Mammary epithelial cell (primary cell): ENCODE measurements at regions not wholly inside any gene's neighbourhood (a gene's known extent, or its start where the extent isn't known, plus 50 kb on each side); places are given as distances from the start of the nearest gene placed in this dataset.

ENCODE experiments used
- EZH2 ChIP-seq: IDR thresholded peaks from 2 replicates; pipeline ENCODE4 v1.6.1; 2012; ENCODE audit warnings: low read length, inconsistent platforms, borderline replicate concordance
- TF ChIP-seq, protein P1 (sequence below), 2 donors: IDR thresholded peaks in 1 of 2; conservative IDR thresholded peaks in 1 of 2; 2 replicates each; pipeline ENCODE4 v1.5.1; 2011 to 2012; ENCODE audit warnings: inconsistent platforms in 2 of 2, low read length in 2 of 2, mild to moderate bottlenecking in 2 of 2, control low read depth in 1 of 2, low read depth in 1 of 2; ENCODE audit not compliant: insufficient read depth in 1 of 2; ENCODE audit errors: extremely low read depth in 1 of 2

DNA sequence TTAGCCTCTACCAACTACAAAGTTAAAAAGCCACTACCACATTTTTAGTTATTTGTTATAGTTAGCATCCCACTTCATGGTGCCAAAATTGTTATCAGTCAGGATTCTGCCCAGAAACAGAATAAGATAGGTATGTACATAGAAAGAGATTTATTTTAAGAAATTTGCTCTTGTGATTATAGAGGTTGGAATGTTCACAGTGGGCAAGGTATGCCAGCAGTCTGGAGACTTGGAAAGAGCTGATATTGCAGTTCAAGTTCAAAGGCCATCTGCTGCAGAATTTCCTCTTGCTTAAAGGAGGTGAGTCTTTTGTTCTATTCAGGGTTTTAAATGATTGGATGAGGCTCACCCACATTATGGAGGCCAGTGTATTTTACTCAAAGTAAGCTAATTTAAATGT, 143.8 kb upstream of the POU1F1 start:
- TF ChIP-seq, protein P1, sequence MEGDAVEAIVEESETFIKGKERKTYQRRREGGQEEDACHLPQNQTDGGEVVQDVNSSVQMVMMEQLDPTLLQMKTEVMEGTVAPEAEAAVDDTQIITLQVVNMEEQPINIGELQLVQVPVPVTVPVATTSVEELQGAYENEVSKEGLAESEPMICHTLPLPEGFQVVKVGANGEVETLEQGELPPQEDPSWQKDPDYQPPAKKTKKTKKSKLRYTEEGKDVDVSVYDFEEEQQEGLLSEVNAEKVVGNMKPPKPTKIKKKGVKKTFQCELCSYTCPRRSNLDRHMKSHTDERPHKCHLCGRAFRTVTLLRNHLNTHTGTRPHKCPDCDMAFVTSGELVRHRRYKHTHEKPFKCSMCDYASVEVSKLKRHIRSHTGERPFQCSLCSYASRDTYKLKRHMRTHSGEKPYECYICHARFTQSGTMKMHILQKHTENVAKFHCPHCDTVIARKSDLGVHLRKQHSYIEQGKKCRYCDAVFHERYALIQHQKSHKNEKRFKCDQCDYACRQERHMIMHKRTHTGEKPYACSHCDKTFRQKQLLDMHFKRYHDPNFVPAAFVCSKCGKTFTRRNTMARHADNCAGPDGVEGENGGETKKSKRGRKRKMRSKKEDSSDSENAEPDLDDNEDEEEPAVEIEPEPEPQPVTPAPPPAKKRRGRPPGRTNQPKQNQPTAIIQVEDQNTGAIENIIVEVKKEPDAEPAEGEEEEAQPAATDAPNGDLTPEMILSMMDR (conservative IDR thresholded peaks at IDR 0.05 in 1 of 2, IDR thresholded peaks at IDR 0.05 in 1 of 2; ENCODE audit: extremely low read depth in 1 of 2, insufficient read depth in 1 of 2, low read depth in 1 of 2, low read length in 2 of 2), result no peak
- no peak for TF ChIP-seq EZH2
